GM19455 (cell line): ENCODE measurements at regions not wholly inside any gene's neighbourhood (a gene's known extent, or its start where the extent isn't known, plus 50 kb on each side); places are given as distances from the start of the nearest gene placed in this dataset.
"Not testable (repeated sequence)": the region's sequence is repeated elsewhere in the genome, so short reads cannot be mapped to it uniquely, and the experiment has no call there.

Experiments used
- ATAC-seq: cut with Tn5 transposase; IDR thresholded peaks from one replicate; pipeline ENCODE4 v1.9.1; 2021; ENCODE audit not compliant: unreplicated experiment

DNA sequence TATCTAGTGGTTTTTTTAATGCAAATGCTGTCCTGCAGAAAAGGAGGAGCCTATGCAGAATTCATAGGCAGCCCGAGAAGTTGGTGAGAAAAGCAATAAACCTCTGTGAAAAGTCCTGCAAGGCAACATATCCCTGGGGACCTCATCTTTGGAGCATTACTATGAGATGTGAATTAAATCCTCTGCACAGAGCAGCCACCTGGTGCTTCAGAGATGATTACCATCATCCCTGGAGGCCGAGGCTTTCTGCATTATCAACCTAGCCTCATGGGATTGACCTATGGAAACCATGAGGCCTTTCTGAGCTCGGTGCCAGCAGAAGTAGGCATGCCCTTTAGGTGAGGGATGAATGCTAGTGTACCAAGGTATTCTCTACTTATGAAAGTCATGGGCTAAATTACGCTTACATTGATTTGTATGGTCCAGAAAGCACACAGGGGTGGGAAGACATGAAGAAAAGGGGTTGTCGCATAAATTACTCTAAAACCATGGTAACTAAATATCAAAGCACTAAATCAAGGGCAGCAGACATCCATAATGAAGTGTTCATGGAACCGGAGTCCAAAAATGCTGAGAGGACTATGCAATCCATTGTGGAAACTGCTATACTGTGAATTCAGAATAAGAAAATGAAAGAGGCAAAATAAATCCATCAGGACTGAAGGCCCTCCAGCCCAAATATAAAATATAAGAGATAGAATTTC lies 623.5 kb upstream of the DDX18 start:
- ATAC-seq = no peak

DNA sequence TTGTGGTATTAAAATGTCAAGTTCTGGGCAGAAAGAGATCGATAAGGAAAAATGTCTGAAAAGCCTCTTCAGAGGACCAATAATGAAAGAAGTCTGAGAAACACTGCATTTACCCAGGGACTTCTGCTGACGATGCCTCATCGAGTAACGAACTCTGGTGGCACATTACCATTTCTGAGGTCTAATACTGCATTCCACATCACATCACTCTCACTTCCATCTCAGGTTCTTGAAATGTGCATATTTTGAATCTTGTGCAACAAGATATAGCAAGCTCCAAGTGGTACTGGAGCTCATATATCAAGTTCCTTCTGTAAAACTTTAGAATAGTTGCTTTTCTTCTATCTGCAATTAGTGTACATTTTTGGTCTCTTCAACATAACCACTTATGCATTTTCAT lies 619.1 kb upstream of the DDX18 start:
- no peak for ATAC-seq

DNA sequence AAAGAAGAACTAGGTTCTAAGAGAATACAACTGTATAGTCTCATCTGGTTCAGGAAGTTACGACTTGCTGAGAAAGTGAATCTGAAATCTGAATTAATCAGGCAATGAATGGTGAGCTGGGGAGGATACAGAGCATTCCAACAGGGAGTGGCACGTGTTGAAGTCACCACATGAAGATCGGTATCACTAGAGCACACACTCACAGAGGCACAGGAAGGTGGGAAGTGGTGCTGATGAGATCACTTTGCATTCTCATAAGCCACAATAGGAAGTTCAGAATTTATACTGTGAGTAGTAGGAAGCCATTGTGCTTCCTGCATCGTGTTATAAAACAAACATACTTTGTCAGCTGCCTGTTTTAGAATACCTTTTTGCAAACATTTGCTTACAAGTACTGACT lies 615.0 kb upstream of the DDX18 start:
- ATAC-seq = no peak

DNA sequence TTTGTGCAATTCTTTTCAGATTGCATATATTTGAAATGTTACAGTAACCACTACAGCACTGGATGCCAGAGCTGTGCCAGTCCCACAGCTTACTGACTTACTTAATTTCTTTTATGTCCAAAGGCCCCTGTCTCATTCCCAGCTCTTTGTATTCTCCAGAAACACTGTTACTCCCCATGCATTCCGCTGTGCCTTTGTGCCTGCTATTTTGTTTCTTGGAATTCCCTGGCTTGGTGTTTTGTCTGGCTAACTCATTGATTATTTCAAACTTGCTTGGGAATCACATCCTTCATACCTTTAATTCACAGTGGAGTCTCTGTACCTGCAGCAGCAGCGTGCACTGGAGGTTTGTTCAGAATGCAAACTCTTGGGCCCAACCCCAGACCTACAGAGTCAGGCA lies 601.9 kb upstream of the DDX18 start:
- ATAC-seq = no peak

DNA sequence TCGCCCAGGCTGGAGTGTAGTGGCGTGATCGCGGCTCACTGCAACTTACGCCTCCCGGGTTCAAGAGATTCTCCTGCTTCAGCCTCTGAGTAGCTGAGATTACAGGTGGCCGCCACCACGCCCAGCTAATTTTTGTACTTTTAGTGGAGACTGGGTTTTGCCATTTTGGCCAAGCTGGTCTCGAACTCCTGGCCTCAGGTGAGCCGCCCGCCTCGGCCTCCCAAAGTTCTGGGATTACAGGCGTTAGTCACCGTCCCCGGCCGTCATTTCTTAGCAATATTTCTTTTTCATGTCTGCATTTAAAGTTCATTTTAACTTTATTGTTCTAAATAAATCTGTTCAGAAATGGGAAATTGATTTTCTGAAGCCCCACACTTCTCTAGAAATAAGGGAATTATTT lies 597.3 kb upstream of the DDX18 start:
- no peak for ATAC-seq

DNA sequence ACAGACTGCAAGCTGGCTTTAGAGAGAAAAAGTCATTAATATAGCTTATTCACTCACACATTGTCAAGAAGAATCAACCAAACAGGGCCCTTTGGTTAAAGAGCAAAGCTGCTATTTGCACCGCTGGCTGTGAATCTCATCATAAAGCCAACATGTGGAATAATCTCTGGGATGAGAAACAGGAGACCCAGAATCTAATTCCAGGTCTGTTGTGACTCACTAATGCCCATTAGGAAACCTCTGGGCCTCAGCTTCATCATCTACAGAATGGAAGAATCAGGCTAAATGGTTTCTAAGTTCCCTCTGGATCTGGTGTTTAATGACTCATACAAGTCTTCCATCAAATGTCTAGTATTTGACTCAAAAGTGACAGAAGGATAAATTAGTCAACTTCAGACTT lies 591.7 kb upstream of the DDX18 start:
- ATAC-seq = no peak

DNA sequence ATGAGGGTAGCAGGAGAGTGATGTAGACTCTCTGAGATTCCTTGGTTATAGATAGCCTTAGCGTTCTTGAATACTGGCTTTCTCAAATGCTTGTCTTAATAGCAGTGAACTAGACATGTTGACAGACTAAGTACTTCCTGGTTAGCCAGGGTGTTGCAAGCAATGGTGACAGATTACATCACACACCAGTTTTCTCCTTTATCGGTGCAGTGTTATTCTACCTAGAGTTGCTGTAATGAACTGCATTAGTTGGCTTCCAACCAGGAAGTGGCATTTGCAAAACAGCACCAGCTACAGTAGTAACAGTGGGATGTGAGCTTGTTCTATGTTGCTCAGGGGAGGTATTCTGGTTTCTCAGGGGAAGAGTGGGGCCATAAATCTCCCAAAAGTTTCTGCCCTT lies 582.2 kb upstream of the DDX18 start:
- no peak for ATAC-seq

DNA sequence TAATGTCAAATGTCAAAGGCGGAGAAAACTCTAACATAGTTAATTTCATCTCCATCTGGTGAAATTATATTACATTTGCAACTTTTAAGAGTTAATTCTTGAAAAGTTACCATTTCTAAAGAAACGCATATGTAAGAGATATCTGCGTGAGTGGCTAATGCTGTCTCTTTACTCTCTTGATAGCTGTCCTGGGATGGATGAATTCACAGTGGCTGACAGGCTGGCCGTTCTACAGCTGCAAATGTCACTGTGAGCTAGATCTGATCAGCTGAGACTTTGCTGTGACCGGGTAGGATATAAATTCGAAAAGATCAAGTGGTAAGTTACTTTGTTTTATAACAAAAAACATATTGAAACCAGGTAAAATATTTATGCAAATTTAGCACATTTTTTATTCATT lies 557.1 kb upstream of the DDX18 start:
- ATAC-seq = no peak

DNA sequence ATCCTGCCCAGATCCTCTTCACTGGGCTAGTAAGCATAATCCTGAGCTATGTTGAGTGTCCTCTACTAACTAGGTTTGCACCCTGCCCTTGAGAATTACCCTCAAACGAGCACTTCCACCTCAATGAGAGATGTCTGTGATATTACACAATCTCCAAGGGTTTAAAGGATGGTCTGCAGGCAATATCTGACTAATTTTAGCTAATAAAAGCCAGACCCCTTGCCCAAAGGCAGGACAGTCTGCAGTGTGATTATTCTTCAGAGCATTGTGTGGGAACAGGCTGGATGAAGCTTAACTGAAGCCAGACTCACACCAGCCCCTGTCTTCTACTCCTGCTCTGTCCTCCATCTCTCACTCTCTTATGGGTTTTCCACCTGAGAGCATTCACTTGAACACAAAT lies 544.9 kb upstream of the DDX18 start:
- ATAC-seq = no peak

DNA sequence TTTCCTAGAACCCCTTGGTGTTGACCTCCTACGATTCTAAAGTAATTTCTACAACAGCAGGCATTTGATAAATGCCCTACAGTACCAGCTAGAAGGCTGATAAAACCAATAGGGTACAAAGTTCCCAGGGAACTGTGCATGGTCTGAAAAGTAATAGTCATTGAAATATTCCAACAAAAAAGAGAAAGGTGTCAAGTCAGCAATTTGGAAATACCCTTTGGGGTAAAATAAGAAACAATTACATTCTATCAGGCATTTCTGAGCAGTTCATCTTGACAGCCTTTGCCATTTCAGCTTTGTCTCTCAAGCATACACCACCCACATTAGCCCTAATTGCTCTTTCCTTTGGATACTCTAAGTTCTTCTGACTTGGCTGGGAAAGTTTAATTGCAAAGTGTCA lies 542.9 kb upstream of the DDX18 start:
- ATAC-seq = no peak

DNA sequence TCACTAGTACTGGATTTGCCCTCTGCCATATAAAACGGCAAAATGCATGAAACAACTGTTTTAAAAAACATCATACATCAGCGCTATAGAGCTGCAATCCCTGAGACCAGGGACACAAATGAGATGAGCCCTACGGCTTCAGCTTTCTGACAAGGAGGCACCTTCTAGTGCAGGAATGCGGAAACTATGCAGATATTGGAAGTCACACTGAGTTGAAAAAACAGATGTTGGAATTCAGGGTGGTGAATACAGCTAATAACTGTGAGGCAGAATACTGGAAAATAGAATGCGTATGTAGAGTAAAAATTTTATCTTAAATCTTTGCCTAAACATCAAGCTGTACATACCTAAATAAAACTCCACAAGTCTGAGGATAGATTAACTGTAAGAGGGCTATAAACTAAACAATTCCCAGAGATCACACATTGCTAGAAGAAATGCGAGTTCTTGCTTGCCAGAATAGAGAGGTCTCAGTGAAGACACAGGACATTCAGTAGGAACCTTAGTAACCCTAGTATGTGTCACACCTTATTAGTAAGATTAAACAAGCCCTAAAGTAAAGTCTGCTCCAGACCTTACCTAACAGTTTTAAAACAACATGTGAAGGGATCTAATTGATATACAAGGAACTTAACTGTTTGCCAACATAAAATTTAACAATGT lies 541.4 kb upstream of the DDX18 start:
- ATAC-seq = no peak

DNA sequence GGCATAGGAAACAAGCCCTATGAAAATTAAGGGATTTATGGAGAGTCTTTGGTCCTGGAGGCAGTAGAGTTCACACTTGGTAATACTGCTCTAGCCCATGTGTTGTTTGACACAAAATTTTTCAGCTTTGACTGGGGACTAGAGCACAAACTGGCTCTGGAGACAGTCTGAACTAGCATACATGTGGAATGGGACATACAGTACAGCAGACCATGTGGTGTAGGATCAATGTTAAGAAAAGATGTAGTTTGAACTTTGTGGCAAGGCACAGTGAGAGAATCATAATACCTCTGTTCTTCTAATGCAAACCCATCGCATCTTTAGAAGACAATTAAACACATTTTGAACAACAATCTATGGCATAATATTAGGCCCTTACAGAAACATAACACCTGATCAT lies 521.5 kb upstream of the DDX18 start:
- no peak for ATAC-seq

DNA sequence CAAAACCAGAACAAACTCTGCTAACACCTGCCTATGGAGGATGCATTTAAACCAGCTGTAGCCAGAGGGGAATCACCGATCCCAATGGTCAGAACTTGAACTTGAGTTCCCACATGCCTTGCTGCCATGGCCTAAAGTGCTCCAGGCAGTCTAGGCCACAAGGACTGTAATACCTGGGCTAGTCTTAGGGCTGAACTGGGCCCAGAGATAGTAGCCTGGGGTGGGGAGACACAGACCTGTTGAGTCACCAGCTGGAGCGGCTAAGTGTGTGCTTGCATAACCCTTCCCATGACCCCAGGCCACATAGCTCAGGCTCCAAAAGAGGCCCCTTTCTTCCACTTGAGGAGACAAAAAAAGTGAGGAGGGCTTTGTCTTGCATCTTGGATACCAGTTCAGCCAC lies 515.0 kb upstream of the DDX18 start:
- no peak for ATAC-seq

DNA sequence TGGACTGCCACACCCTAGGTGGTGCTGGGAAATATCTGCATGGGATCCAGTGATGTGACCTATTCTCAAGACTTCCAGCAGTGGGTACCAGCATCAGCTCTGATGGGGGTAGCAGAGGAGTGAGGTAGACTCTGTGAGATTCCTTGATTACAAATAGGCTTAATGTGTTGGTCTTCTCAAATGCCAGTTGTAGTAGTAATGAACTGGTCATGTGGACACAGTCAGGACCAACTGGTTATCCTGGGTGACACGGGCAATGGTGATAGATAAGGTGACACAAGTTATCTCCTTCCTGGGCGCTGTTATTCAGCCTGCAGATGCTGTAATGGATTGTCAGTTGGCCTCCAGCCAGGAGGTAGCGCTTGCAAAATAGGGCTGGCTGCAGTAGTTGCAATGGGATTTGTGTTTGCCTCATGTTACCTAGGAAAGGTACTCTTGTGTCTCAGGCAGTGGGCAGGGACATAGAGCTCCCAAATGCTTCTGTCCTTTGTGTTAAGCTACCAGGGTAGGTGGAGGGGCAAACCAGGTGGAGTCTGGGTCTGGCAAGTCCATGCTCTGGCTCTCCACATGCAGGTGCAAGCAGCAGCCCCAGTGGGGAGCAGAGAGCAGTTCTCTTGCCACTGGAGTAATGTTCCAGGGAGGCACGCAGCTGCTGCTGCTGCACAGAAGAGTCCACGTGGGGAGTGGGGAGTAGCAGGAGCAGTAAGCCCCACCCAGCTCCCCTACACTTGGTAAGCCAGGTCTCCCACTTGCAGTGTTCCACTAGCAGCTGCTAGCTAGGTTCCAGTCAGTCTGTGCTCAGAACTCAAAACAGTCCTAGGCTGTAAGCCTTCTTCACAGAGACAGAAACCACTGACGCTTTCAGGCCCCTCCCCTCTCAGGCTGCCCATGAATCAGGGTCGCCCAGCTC lies 505.4 kb upstream of the DDX18 start:
- ATAC-seq = no peak

DNA sequence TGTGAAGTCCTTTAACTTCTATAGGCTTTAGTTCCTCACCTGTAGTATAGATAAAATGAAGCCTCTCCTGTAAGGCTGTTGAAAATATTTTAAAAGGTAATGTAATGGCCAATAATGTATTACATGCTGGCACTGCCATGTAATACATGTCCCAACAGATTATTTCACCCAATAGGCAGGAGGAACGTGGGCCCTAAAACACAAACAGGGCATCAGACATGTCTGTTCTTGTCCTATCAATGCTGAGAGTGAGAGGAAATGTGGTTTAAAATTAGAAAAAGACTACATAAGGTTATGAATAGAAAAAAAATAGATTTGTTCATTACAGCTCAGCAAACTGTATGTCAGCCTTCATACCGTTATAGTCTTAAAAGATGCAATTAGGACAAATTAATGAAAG lies 492.7 kb upstream of the DDX18 start:
- ATAC-seq = no peak

DNA sequence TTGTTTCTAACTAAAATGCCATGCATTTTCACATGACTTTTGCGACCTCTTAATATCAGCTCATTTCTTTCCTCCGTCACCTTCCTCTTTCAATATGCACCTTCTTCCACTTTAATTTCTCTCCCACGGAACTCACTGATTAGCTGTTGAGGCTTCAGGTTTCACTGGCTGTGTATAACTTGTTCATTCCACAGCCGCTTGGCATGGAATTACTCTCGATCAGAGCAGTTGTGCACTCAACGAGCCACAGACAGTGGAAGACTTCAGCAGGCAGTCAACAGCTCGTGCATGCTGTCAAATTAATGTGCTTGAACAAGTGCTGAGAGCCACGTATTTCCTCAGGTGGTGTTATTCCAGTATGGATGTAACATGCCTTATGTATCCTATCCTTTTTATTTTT lies 491.2 kb upstream of the DDX18 start:
- no peak for ATAC-seq

DNA sequence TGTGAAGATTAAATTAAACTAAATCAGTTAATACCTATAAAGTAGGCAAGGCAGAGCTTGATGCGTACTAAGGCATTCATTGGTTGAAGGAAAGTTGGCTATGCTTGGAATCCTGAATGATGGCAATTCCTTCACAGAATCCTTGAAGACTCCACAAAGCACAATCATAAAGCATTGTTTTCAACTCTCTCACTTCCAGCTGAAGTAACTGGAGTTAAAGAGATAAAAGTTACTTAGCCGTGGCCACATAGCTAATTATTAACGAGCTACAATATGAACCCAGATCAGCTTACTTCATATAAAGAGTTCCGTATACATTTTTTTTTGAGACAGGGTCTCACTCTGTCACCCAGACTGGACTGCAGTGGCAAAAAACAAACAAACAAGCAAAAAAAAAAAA lies 483.9 kb upstream of the DDX18 start:
- ATAC-seq = no peak

DNA sequence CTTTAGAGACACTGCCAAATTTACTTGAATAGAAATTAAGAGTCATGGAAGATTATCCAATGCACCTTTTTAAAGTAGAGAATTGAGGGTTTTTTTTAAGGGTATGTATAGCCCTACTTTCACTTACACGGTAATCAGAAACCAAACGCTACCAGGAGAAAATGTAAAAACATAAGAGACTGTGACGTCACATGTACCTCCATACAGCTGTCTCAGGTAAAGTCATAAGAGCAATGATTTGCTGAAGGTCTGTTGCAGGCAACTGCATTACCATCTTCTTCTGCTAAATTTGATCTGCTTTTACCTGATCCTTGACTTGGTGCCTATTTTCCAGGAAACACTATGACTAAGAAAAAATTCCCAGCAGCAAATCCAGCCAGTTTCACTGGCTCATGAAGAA lies 478.5 kb upstream of the DDX18 start:
- no peak for ATAC-seq

DNA sequence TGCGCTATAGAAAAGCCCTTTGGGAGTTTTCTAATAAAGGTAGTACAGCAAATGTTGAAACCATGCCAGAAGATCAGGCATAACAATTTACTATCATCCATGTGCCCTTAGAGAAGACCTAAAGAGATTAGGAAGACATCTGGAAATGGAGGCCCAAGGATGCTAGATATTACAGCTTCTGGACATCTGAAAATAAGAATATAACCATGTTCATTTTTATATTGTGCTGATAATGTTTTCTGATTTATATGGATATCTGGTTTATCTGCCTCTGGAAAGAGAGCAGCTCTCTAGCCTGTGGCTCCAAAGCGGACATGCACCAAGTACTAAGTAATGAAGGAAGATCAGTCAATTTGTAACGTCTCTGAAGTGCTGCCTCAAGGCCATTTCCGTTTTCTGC lies 478.0 kb upstream of the DDX18 start:
- no peak for ATAC-seq

DNA sequence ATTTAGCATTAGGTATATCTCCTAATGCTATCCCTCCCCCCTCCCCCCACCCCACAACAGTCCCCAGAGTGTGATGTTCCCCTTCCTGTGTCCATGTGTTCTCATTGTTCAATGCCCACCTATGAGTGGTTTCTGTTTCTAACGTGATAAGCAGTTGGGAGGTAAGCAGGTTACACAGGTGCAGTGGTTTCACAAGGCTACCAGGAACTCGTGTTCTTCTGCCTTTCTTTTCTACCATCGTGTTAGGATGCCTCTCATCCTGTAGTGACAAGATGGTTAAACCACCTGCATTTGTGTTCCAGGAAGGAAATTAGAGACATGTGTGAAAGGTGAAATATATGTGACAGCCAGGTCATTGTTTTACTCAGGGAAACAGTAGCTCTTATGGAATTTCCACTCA lies 476.5 kb upstream of the DDX18 start:
- not testable (repeated sequence) for ATAC-seq

DNA sequence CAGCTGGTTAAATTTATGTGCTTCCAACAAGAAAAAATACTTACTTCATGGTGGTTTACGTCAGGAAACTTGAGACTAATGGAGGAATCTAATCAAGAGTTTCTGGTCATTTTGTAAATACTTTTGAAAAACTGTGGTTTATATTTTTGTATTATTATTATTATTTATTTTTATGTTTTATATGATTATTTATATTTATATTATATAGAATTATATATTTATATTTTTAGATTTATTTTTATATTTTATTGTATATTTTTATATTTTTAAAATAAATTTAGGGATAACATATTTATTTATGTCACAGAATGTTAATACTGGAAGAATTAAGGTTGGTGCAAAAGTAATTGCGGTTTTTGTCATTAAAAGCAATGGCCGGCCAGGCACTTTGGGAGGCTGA lies 474.5 kb upstream of the DDX18 start:
- ATAC-seq = no peak

DNA sequence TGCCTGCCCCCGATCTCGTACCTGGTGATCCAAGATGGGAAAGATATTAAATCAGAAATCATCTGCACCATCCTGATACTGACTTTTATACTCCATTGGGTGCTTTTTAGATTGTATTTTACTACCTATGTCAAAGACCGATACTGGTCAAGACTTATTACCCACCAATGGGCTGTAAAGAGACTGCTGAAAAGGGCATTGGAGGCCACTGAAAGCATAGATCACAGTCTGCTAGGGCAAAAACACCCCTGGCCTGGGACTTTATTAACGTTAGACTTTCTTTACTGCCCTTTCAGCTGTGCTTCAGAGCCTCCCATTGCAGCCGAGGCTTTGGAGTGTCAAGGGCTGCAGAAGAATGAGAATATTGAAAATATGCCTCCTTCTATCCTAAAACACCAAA lies 472.8 kb upstream of the DDX18 start:
- ATAC-seq = no peak
